GM12873 (cell line): ENCODE measurements at regions not wholly inside any gene's neighbourhood (a gene's known extent, or its start where the extent isn't known, plus 50 kb on each side); places are given as distances from the start of the nearest gene placed in this dataset.

Experiments
- TF ChIP-seq, protein P1 (sequence below): IDR thresholded peaks from 2 replicates; pipeline ENCODE4 v1.5.1; 2012; ENCODE audit warnings: low read depth, mild to moderate bottlenecking, moderate library complexity, low read length, control low read depth; ENCODE audit not compliant: insufficient read depth; ENCODE audit errors: missing control alignments

DNA sequence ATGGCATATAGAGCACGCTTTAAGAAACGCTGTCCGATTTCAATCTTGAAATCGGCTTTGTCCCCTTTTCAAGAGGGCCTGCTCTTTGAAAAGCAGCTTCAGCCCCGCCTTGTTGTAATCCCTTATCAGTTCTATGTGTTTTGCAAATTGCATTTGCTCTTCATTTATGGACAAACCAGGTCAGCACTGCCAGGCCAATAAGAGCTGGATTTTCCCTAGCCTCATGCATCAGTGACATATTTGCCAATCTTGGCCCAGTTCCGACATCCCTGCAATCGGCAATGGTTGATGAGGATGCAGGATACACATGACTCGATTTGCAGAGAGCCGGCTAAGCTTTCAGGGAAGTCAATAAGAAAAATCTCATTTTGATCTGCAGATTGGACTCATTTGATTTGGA, 529.1 kb upstream of the CLINT1 start:
- TF ChIP-seq, protein P1, sequence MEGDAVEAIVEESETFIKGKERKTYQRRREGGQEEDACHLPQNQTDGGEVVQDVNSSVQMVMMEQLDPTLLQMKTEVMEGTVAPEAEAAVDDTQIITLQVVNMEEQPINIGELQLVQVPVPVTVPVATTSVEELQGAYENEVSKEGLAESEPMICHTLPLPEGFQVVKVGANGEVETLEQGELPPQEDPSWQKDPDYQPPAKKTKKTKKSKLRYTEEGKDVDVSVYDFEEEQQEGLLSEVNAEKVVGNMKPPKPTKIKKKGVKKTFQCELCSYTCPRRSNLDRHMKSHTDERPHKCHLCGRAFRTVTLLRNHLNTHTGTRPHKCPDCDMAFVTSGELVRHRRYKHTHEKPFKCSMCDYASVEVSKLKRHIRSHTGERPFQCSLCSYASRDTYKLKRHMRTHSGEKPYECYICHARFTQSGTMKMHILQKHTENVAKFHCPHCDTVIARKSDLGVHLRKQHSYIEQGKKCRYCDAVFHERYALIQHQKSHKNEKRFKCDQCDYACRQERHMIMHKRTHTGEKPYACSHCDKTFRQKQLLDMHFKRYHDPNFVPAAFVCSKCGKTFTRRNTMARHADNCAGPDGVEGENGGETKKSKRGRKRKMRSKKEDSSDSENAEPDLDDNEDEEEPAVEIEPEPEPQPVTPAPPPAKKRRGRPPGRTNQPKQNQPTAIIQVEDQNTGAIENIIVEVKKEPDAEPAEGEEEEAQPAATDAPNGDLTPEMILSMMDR, result no peak

DNA sequence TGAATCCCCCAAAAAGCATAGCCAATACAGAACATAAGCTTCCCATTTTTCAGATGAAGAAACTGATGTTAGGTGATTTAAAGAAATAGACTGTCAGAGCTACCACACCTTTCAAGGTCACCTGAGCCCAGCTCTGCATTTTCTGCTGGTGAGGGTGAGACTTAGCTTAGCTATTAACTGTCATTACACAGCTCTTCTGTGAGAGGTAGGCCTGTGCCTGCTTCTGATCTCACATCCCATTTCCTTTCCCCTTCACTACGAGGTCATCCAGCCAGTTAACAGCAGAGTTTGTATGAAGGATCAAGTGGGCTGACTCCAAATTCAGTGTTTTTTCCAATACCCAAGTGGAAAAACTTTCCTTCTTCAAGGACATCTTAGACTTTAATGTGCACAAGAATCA, 528.6 kb upstream of the CLINT1 start:
- TF ChIP-seq, protein P1, result no peak

DNA sequence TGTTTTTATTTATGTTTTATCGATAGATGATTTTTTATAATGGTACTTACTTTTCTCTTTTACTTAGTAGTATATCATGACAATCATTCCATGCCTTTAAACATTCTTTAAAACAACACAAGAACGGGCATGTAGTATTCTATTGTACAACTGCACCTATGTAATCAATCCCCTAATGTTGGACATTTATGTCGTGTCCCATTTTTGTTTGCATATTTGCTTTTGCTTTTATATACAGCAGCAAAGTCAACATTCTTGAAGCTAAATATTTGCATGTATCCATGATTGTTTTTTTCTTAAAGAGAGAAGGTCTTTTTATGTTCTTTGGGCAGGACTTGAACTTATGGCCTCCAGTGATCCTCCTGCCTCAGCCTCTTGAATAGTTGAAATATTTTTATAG, 527.0 kb upstream of the CLINT1 start:
- TF ChIP-seq, protein P1, result no peak

DNA sequence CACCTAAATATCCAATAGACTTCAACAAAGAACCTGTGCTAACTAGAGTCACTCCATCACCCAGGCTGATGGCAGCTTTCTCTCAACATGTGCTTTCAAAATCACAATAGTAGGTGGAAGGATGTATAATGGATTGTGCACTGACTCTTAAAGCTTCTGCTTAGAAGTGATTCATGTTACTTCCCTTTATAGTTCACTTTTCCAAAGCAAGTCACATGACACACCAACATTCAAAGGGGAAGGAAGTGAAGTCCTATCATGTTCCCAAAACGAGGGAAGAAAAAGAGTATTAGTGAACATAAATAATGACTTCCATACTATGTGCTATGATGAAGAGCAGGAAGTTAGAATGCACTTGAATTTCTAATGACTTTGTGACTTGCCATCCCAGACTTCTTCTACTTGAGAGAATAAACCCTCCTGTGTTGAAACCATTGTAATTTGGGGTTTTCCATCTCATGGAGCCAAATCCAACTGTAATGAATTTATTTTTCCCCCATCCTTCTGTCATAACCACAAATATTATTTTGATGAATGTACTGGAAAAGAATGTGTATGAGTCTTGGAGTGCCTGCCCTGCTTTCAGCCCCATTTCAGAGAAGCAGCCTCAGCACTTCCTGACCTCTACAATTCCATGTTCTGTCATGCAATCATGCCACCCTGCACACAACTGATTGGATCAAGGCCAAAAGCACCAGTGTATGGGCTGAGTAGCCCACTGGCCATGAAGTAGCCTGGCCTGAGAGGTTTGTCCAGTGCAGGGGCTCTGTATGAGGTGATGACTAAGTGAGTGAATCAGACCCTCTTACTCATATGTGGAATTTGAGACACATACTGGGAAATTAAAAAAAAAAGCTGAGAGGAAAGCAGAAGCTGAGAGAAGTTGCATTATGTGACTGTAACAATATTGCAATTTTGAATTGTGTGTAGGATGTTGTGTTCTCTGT, 525.9 kb upstream of the CLINT1 start:
- TF ChIP-seq, protein P1, result no peak

DNA sequence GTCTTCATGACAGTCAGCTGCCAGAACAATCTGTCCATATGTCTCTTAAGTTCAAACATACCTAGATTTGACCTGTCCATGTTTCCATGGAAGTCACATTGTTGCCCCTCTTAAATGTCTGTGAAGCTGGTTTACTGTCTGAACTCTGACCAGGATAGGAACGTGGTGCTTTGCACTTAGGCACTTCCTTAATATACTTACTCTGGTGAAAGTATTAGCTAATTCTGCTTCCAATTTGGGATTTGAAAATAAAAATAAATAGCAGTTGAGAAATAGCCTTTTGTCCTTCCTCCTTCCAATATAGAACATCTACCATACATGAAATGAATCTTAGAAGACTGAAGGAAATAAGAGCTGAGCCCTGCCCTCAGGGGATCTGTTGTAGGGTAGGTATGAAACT, 524.5 kb upstream of the CLINT1 start:
- TF ChIP-seq, protein P1, result no peak

DNA sequence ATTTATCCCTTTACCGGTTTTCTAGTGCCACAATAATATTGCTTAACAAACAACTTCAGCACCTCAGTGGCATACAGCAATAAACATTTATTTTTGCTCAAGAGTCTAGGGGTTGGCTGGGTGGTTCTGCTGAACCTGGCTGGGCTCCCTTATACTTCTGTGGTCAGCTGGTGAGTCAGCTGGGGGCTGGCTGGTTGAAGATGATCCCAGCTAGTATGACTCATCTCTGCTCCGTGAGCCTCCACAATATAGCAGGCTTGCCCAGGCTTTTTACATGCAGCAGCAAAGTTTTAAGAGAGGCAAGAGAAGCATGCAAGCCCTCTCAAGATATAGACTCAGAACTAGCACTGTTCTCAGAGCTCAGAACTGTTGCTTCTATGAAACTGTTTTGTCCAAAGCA, 523.5 kb upstream of the CLINT1 start:
- TF ChIP-seq, protein P1, result no peak

DNA sequence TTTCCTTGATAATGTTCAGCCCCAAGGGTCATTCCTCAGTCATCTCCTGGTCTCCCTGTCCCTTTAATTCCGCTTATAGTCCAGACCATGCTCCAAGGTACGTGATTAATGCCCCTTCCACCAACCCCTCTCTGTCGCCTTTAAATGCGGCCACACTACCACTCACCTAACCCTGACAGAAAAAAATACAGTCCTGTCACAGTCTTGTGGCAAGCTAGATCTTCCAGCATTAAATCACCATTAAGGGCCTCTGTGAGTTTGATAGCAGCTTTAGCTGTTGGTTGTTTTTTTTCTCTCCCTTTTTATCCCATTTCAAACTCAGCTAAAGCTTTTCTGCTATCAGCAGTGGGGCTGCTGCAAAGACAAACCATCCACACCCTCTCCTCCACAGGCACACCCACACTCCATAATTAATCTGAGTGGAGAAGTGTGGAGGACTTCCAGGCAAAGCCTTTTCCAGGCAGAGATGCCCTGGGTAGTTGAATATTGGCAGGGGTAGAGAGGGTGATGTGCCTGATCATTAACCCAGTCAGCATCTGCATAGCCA, 522.7 kb upstream of the CLINT1 start:
- TF ChIP-seq, protein P1, result no peak
